ENCODE measurements at regions not wholly inside any gene's neighbourhood (a gene's known extent, or its start where the extent isn't known, plus 50 kb on each side); places are given as distances from the start of the nearest gene placed in this dataset.

GRCh38 chr5:174259696-174260420, 214.4 kb downstream of the NSG2 start:
- TF ChIP-seq CTCF (IDR thresholded peaks at IDR 0.05) = no peak
- TF ChIP-seq POLR2A (IDR thresholded peaks at IDR 0.05) = no peak

Data from body of pancreas (tissue), 4 donors.